ENCODE measurements at regions not wholly inside any gene's neighbourhood (a gene's known extent, or its start where the extent isn't known, plus 50 kb on each side); places are given as distances from the start of the nearest gene placed in this dataset.
"Not testable (repeated sequence)": the region's sequence is repeated elsewhere in the genome, so short reads cannot be mapped to it uniquely, and the experiment has no call there.

- no peak for DNase-seq
These were observed 367.8 kb downstream of the TLE1 start for GRCh38 chr9:81321551-81321950.

GRCh38 chr9:81320909-81321482 is 368.4 kb downstream of the TLE1 start:
- DNase-seq: peak; percentile 15

GRCh38 chr9:81318571-81318970 is 370.8 kb downstream of the TLE1 start:
- peak; percentile 11 for DNase-seq

DNA sequence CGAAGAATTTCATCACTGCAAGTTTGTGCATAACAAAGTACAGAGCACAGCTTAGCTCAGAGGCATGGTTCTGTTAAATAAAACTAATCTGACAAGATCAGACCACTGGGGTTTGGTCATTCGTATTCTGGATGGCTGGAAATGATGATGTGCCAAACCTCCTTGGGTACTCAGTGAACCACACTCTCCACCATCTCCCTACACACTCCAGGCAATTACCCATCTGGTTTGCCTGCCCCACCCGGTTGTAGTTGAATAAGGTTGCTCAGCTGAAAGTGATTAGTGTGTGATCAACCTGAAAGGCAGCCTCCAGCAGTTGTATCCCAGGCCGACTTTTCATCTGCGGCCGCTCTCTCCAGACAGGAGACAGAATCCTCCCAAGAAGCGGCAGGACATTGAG is 371.4 kb downstream of the TLE1 start:
- no peak for DNase-seq

- no peak for DNase-seq
These were observed 372.1 kb downstream of the TLE1 start for GRCh38 chr9:81317223-81317622.

- no peak for DNase-seq
These were observed 374.9 kb downstream of the TLE1 start for GRCh38 chr9:81314490-81314889.

DNA sequence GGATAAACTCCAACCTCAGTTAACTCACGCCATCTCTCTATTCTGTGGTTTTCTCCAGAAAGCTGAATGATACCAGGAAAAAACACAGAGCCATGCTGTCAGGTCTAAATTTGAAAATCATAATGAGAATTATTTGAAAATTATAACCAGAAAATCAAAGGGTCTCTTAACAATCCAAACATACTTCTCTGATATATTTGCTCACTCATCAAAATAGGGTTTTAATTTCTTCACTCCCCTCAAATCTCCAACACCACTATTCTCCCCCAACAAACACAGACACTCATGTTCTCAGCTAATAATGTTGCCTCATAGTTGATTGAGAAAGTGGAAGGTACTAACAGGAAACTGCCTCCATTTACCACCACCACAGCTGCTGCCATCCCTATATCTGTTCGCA is 375.5 kb downstream of the TLE1 start:
- DNase-seq: no peak

GRCh38 chr9:81312346-81312745 is 377.0 kb downstream of the TLE1 start:
- DNase-seq: no peak

GRCh38 chr9:81308404-81308803 is 380.9 kb downstream of the TLE1 start:
- DNase-seq: no peak

DNA sequence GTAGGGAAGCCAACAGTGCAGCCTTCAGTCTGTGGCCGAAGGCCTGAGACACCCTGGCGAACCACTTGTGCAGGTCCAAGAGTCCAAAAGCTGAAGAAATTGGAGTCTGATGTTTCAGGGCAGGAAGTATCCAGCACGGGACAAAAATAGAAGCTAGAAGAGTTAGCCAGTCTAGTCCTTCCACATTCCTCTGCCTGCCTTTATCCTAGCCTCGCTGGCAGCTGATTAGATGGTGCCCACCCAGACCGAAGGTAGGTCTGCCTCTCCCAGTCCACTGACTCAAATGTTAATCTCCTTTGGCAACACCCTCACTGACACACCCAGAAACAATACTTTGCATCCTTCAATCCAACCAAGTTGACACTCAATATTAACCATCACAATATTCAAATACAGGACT is 381.6 kb downstream of the TLE1 start:
- DNase-seq: not testable (repeated sequence)

DNA sequence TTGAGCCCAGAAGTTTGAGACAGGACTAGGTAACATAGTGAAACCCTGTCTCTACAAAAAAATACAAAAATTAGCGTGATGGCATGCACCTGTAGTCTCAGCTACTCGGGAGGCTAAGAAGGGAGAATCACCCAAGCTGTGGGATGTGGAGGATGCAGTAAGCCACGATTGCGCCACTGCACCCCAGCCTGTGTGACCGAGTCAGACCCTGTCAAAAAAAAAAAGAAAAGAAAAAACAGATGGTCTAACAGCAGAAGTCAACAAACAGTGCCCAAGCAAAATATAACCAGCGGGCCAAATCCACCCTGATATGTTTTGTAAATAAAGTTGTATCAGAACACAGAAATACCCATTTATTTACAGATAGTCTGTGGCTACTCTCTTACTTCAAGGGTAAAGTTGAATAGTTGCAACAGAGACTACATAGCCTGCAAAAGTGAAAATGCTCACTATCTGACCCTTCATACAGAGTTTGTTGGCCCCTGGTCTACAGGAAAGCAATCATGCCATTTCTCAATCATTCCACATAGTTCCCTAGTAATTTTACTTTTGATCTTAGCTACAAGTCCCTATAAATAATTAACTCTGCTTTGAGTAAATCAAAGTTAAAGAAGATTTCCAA is 383.7 kb downstream of the TLE1 start:
- DNase-seq: no peak

DNA sequence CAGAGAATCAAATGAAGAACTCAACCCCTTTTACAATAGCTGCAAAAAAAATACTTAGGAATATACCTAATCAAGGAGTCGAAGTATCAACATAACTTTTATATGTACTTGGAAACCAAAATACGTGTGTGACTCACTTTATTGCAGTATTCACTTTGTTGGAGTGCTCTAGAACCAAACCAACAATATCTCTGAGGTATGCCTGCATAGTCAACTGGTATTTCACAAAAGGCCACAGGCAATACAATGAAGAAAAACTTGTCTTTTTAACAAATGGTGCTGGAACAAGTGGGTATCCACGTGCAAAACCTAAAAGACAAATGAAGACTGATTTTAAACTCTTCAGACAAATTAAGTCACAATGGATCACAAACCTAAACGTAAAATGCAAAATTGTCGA is 385.7 kb downstream of the TLE1 start:
- DNase-seq: no peak

DNA sequence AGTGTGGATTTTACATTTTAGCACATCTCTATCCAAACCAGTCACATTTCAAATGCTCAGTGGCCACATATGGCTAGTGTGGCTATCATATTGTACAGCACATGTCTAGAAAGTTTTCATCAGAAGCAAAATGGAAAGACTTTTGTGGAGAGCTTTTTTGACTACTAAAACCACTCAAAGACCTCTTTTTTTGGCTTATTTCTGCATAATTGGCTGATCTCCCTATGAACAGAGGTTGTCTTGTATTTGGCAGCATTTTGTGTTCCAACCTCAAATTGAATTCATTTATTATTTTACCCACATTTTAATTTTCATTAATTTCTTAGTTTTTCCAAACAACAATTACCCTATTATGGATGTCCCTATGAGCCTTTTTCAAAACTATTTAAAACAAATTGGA is 395.7 kb downstream of the TLE1 start:
- no peak for DNase-seq

GRCh38 chr9:81292056-81292805 is 397.1 kb downstream of the TLE1 start:
- DNase-seq: no peak

- DNase-seq: no peak
These were observed 399.7 kb downstream of the TLE1 start for GRCh38 chr9:81289622-81290021.

GRCh38 chr9:81268048-81268447 is 421.3 kb downstream of the TLE1 start:
- no peak for DNase-seq

DNA sequence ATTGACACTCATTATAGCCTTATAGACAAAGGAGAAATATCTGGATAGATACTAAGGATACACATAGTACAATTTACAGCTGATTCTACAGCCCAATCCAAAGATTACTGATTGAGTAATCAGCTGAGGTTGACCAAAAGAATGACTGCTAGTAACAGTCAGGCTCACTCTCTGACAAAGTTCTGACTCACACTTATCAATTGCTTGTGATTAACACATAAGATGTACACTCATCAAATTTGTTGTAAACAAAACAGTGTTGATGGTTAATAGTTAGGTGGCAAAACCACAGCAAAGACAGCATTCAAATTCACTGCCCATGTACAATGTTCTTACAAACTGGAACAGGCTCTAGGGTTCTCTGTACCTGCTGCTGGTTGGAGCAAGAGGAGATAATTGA is 422.7 kb downstream of the TLE1 start:
- no peak for DNase-seq

- no peak for DNase-seq
These were observed 423.3 kb downstream of the TLE1 start for GRCh38 chr9:81266086-81266485.

DNA sequence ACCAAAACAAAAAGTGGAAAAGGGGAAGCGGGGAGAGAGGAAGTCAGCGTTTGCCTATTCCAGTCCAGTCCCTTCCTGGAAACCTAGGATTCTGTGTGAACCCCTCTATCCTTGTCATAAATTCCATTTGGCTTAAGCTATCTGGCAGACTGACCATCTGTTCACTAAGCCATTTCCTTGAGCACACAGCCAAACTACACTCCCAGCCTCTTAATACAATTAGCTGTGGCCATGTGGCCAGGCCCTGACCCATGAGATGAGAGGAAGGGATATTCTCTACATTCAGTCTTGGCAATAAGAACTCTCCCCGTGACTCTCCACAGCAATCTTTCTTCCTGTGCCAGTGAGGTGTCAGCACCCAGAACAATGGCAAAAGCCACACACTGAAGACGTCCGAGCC is 424.8 kb downstream of the TLE1 start:
- DNase-seq: no peak

DNA sequence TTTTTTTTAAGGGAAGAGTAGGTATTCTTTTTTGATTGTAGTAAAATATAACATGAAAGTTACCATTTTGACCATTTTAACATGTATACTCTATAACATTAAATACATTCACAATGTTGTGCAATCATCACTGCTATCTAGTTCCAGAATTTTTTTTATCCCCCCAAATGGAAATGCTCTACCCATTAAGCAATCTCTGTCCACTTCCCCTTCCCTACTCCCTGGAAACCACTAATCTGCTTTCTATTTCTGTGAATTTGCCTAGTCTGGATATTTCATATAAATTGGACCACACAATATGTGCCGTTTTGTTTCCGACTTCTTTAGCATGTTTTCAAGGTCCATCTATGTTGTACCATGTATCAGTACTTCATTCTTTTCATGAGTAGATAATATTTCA is 429.5 kb downstream of the TLE1 start:
- no peak for DNase-seq

- DNase-seq: no peak
These were observed 433.0 kb downstream of the TLE1 start for GRCh38 chr9:81256368-81256767.

GRCh38 chr9:81250606-81251005 is 438.7 kb downstream of the TLE1 start:
- DNase-seq: no peak

GRCh38 chr9:81250041-81250440 is 439.3 kb downstream of the TLE1 start:
- DNase-seq: no peak

- no peak for DNase-seq
These were observed 443.9 kb downstream of the TLE1 start for GRCh38 chr9:81245254-81245956.

All from DMS153 (cell line).